ENCODE measurements at regions not wholly inside any gene's neighbourhood (a gene's known extent, or its start where the extent isn't known, plus 50 kb on each side); places are given as distances from the start of the nearest gene placed in this dataset.

GRCh38 chr1:148373192-148373925, 109.7 kb downstream of the PPIAL4G start:
- TF ChIP-seq SRF (IDR thresholded peaks at IDR 0.05; ENCODE audit: low read depth in 2 of 2, low read length in 2 of 2) (no peak), NRF1 (conservative IDR thresholded peaks at IDR 0.05; ENCODE audit: low read depth, low read length) (no peak), ETV6 (conservative IDR thresholded peaks at IDR 0.05 in 1 of 2, IDR thresholded peaks at IDR 0.05 in 1 of 2; ENCODE audit: borderline replicate concordance in 1 of 2, low read depth in 1 of 2) (no peak)
- TF ChIP-seq, protein P1, sequence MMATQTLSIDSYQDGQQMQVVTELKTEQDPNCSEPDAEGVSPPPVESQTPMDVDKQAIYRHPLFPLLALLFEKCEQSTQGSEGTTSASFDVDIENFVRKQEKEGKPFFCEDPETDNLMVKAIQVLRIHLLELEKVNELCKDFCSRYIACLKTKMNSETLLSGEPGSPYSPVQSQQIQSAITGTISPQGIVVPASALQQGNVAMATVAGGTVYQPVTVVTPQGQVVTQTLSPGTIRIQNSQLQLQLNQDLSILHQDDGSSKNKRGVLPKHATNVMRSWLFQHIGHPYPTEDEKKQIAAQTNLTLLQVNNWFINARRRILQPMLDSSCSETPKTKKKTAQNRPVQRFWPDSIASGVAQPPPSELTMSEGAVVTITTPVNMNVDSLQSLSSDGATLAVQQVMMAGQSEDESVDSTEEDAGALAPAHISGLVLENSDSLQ (IDR thresholded peaks at IDR 0.05), result no peak
- TF ChIP-seq, protein P2, sequence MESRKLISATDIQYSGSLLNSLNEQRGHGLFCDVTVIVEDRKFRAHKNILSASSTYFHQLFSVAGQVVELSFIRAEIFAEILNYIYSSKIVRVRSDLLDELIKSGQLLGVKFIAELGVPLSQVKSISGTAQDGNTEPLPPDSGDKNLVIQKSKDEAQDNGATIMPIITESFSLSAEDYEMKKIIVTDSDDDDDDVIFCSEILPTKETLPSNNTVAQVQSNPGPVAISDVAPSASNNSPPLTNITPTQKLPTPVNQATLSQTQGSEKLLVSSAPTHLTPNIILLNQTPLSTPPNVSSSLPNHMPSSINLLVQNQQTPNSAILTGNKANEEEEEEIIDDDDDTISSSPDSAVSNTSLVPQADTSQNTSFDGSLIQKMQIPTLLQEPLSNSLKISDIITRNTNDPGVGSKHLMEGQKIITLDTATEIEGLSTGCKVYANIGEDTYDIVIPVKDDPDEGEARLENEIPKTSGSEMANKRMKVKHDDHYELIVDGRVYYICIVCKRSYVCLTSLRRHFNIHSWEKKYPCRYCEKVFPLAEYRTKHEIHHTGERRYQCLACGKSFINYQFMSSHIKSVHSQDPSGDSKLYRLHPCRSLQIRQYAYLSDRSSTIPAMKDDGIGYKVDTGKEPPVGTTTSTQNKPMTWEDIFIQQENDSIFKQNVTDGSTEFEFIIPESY (IDR thresholded peaks at IDR 0.05), result no peak
